ENCODE measurements at regions not wholly inside any gene's neighbourhood (a gene's known extent, or its start where the extent isn't known, plus 50 kb on each side); places are given as distances from the start of the nearest gene placed in this dataset.

GRCh38 chr15:29352402-29352801 lies 82.8 kb upstream of the NSMCE3 start:
- no peak overlapping the region for H3K27ac ChIP-seq
- peaks cover 0 to 6% (median 0%) of the 10 kb centered on the region in 4 donors for H3K4me1 ChIP-seq
- no peaks in the 10 kb centered on the region for H3K27me3 ChIP-seq
- H3K4me3 ChIP-seq: no peak overlapping the region
- H3K36me3 ChIP-seq: no peaks in the 10 kb centered on the region
- ATAC-seq (ENCODE audit: low FRiP score in 2 of 2) (no peak), DNase-seq (no peak)
- TF ChIP-seq POLR2A (IDR thresholded peaks at IDR 0.05) (no peak), POLR2AphosphoS5 (IDR thresholded peaks at IDR 0.05) (no peak), EP300 (IDR thresholded peaks at IDR 0.05) (no peak), CTCF (IDR thresholded peaks at IDR 0.05) (no peak)
- no peaks in the 10 kb centered on the region for H3K9me3 ChIP-seq
- WGBS, 2 donors: 72 to 80% methylated on average over 10 of the region's 10 CpGs

DNA sequence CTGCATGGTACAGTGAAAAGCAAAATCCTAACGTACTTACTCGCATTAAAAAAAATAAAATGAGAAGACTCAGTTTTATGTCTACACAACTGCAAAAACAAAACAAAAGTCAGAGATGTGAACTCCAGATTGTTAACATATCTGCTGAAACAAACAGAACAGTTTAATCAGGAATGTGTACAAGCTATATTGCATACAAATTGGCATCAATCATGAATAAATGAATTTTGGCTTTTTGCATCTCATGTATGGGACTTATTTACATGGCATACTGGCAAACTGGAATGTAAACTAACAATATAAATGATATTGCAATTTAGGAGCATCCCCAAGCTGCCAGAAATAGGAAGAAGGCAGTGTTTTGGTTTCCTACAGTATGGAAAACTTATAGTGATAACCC lies 79.6 kb upstream of the NSMCE3 start:
- WGBS, 2 donors: 86 to 88% methylated on average over 2 of the region's 2 CpGs
- DNase-seq (no peak), ATAC-seq (ENCODE audit: low FRiP score in 2 of 2) (no peak)
- Histone ChIP-seq H3K9me3 (no peaks in the 10 kb centered on the region), H3K27me3 (no peaks in the 10 kb centered on the region), H3K36me3 (no peaks in the 10 kb centered on the region), H3K4me1 (peaks cover 0 to 6% (median 0%) of the 10 kb centered on the region in 4 donors), H3K27ac (no peak overlapping the region), H3K4me3 (no peak overlapping the region)
- TF ChIP-seq EP300 (IDR thresholded peaks at IDR 0.05) (no peak), POLR2A (IDR thresholded peaks at IDR 0.05) (no peak), POLR2AphosphoS5 (IDR thresholded peaks at IDR 0.05) (no peak), CTCF (IDR thresholded peaks at IDR 0.05) (no peak)

GRCh38 chr15:29348336-29348914 lies 78.8 kb upstream of the NSMCE3 start:
- TF ChIP-seq POLR2AphosphoS5 (IDR thresholded peaks at IDR 0.05): no peak
- TF ChIP-seq POLR2A (IDR thresholded peaks at IDR 0.05): no peak
- no peak for TF ChIP-seq CTCF (IDR thresholded peaks at IDR 0.05)
- TF ChIP-seq EP300 (IDR thresholded peaks at IDR 0.05): no peak
- H3K36me3 ChIP-seq: no peaks in the 10 kb centered on the region
- 45 to 48% methylated on average over 13 of the region's 13 CpGs for whole genome bisulfite sequencing, 2 donors
- H3K27me3 ChIP-seq: no peaks in the 10 kb centered on the region
- ATAC-seq (ENCODE audit: low FRiP score in 2 of 2) (peak in 1 of 2 donors; percentile 23), DNase-seq (no peak)
- H3K4me3 ChIP-seq: no peak overlapping the region
- no peaks in the 10 kb centered on the region for H3K9me3 ChIP-seq
- H3K27ac ChIP-seq: no peak overlapping the region
- peaks cover 0 to 6% (median 0%) of the 10 kb centered on the region in 4 donors for H3K4me1 ChIP-seq

DNA sequence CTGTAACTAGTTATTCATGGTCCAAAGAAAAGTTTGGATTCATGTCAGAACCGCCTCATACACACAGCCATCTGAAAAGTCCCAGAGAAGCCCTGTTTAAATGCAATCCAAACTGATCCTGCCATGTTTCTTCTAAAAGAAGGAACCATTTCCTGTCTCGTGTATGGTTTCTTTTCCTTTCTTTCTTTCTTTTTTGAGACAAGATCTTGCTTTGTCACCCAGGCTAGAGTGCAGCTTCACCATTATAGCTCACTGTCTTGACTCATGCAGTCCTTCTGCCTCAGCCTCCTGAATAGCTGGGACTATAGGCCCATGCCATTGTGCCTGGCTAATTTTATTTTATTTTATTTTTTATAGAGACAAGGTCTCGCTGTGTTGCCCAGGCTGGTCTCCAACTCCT lies 77.4 kb upstream of the NSMCE3 start:
- no peak for DNase-seq

GRCh38 chr15:29345549-29346525 lies 76.2 kb upstream of the NSMCE3 start:
- no peaks in the 10 kb centered on the region for H3K36me3 ChIP-seq
- WGBS, 2 donors: 80 to 85% methylated on average over 18 to 20 of the region's 20 CpGs
- TF ChIP-seq POLR2A (IDR thresholded peaks at IDR 0.05) (no peak), POLR2AphosphoS5 (IDR thresholded peaks at IDR 0.05) (no peak), CTCF (IDR thresholded peaks at IDR 0.05) (no peak), EP300 (IDR thresholded peaks at IDR 0.05) (no peak)
- H3K4me3 ChIP-seq: no peak overlapping the region
- H3K4me1 ChIP-seq: peaks cover 0 to 6% (median 0%) of the 10 kb centered on the region in 4 donors
- peak in 1 of 2 donors; percentile 30 for DNase-seq
- no peak for ATAC-seq (ENCODE audit: low FRiP score in 2 of 2)
- no peaks in the 10 kb centered on the region for H3K9me3 ChIP-seq
- H3K27me3 ChIP-seq: no peaks in the 10 kb centered on the region
- H3K27ac ChIP-seq: no peak overlapping the region

More for the DNA sequence above, 77.4 kb upstream of the NSMCE3 start:
- Histone ChIP-seq H3K9me3 (no peaks in the 10 kb centered on the region), H3K27ac (no peak overlapping the region), H3K4me1 (peaks cover 0 to 6% (median 0%) of the 10 kb centered on the region in 4 donors), H3K36me3 (no peaks in the 10 kb centered on the region), H3K27me3 (no peaks in the 10 kb centered on the region), H3K4me3 (no peak overlapping the region)
- WGBS, 2 donors: 74 to 78% methylated on average over 3 of the region's 3 CpGs
- no peak for TF ChIP-seq EP300 (IDR thresholded peaks at IDR 0.05)
- no peak for ATAC-seq (ENCODE audit: low FRiP score in 2 of 2)

All from upper lobe of left lung (tissue), 6 donors.